Fibroblast of mammary gland (primary cell): ENCODE measurements at regions not wholly inside any gene's neighbourhood (a gene's known extent, or its start where the extent isn't known, plus 50 kb on each side); places are given as distances from the start of the nearest gene placed in this dataset.

Source experiments
- DNase-seq: peaks from one replicate; pipeline ENCODE4 v3.0.0-alpha.2; 2010; ENCODE audit warnings: low read depth
- H3K4me3 ChIP-seq: 2 replicates; pipeline ENCODE4 v1.5.1; 2011; ENCODE audit warnings: low read depth, mild to moderate bottlenecking, low read length, moderate library complexity; ENCODE audit not compliant: control insufficient read depth
- TF ChIP-seq, protein P1 (sequence below): conservative IDR thresholded peaks from 2 replicates; pipeline ENCODE4 v1.5.1; 2011; ENCODE audit warnings: low read depth, low read length, inconsistent platforms; ENCODE audit not compliant: control insufficient read depth, insufficient read depth

GRCh38 chr13:50400035-50400726 lies 384.9 kb downstream of the KCNRG start:
- peak; percentile 28 for DNase-seq
- TF ChIP-seq, protein P1, sequence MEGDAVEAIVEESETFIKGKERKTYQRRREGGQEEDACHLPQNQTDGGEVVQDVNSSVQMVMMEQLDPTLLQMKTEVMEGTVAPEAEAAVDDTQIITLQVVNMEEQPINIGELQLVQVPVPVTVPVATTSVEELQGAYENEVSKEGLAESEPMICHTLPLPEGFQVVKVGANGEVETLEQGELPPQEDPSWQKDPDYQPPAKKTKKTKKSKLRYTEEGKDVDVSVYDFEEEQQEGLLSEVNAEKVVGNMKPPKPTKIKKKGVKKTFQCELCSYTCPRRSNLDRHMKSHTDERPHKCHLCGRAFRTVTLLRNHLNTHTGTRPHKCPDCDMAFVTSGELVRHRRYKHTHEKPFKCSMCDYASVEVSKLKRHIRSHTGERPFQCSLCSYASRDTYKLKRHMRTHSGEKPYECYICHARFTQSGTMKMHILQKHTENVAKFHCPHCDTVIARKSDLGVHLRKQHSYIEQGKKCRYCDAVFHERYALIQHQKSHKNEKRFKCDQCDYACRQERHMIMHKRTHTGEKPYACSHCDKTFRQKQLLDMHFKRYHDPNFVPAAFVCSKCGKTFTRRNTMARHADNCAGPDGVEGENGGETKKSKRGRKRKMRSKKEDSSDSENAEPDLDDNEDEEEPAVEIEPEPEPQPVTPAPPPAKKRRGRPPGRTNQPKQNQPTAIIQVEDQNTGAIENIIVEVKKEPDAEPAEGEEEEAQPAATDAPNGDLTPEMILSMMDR: no peak
- H3K4me3 ChIP-seq: no peak overlapping the region

DNA sequence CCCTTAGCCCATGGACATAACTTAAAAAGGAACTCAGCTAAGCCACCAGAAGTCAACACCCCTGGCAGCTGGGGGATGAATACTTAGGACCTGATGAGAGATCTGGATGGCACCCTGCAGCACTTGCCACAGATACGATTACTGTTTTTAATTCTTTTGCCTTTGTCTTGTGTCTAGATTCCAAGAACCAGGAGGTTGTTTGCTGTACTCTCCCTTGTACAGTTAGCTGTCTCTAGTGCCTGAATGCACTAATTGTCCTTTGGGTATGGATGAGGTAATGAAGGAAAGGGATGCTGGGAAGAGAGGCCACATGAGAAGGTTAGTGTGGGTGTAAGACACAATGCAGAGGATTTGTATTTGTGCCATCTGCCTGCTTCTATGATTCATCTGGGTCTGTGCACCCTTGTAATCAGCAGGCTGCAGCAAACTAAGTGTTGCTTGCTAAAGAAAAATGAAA lies 385.8 kb downstream of the KCNRG start:
- TF ChIP-seq, protein P1: no peak
- H3K4me3 ChIP-seq: no peak overlapping the region
- peak; percentile 94 for DNase-seq

- H3K4me3 ChIP-seq: no peak overlapping the region
- peak; percentile 81 for DNase-seq
- TF ChIP-seq, protein P1: no peak
Measured at GRCh38 chr13:50401721-50402465, 386.6 kb downstream of the KCNRG start.

- no peak overlapping the region for H3K4me3 ChIP-seq
- no peak for DNase-seq
- TF ChIP-seq, protein P1: no peak
Measured at GRCh38 chr13:50403311-50403710, 388.1 kb downstream of the KCNRG start.

GRCh38 chr13:50404116-50404515 lies 388.9 kb downstream of the KCNRG start:
- no peak for DNase-seq
- TF ChIP-seq, protein P1: no peak
- H3K4me3 ChIP-seq: no peak overlapping the region

DNA sequence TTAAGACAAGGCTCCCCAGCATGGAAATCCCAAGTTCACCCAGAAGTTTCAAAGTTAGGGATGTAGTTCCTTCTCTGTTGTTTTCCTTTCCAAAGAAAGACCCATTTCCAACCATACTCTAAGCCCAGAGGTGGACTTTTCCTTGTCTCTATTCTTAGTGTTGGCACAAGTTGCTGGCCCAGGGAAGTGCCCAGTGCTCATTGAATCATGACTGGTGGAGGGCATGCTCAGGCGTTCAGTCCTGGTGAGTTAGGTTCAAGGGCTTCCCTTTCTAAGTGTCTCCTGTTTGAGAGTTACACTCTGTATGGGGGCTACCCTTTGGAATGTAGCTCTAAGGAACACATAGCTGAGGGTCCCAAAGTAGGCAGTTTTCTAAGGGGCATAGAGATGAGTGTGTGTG lies 389.5 kb downstream of the KCNRG start:
- TF ChIP-seq, protein P1: no peak
- no peak overlapping the region for H3K4me3 ChIP-seq
- no peak for DNase-seq

GRCh38 chr13:50406831-50407230 lies 391.6 kb downstream of the KCNRG start:
- no peak overlapping the region for H3K4me3 ChIP-seq
- DNase-seq: no peak
- TF ChIP-seq, protein P1: no peak
